Activated naive CD4-positive, alpha-beta T cell treated with anti-CD3 and anti-CD28 coated beads, Interleukin-2, amount 50 U/mL, for 16 hours (primary cell): ENCODE measurements at regions not wholly inside any gene's neighbourhood (a gene's known extent, or its start where the extent isn't known, plus 50 kb on each side); places are given as distances from the start of the nearest gene placed in this dataset.

Source experiments
- DNase-seq: peaks from one replicate; pipeline ENCODE4 v3.0.0-alpha.2; 2020

- DNase-seq, result no peak
Observed at GRCh38 chr2:16008331-16008850, 68.0 kb downstream of the MYCN start.

- no peak for DNase-seq
Observed at GRCh38 chr2:16007167-16007934, 67.0 kb downstream of the MYCN start.

GRCh38 chr2:16006537-16007166 is 66.3 kb downstream of the MYCN start:
- DNase-seq, result no peak

- no peak for DNase-seq
Observed at GRCh38 chr2:16005816-16006536, 65.6 kb downstream of the MYCN start.

GRCh38 chr2:16005389-16005788 is 65.0 kb downstream of the MYCN start:
- no peak for DNase-seq

- DNase-seq, result no peak
Observed at GRCh38 chr2:16003809-16004208, 63.5 kb downstream of the MYCN start.

- no peak for DNase-seq
Observed at GRCh38 chr2:16003152-16003551, 62.8 kb downstream of the MYCN start.

- no peak for DNase-seq
Observed at GRCh38 chr2:16002575-16002974, 62.2 kb downstream of the MYCN start.

GRCh38 chr2:16002144-16002543 is 61.8 kb downstream of the MYCN start:
- DNase-seq, result no peak

- no peak for DNase-seq
Observed at GRCh38 chr2:16000642-16001041, 60.3 kb downstream of the MYCN start.

GRCh38 chr2:15999596-16000469 is 59.5 kb downstream of the MYCN start:
- no peak for DNase-seq

GRCh38 chr2:15997728-15998280 is 57.5 kb downstream of the MYCN start:
- no peak for DNase-seq

- no peak for DNase-seq
Observed at GRCh38 chr2:15996536-15997423, 56.4 kb downstream of the MYCN start.
